ENCODE measurements at regions not wholly inside any gene's neighbourhood (a gene's known extent, or its start where the extent isn't known, plus 50 kb on each side); places are given as distances from the start of the nearest gene placed in this dataset.

DNA sequence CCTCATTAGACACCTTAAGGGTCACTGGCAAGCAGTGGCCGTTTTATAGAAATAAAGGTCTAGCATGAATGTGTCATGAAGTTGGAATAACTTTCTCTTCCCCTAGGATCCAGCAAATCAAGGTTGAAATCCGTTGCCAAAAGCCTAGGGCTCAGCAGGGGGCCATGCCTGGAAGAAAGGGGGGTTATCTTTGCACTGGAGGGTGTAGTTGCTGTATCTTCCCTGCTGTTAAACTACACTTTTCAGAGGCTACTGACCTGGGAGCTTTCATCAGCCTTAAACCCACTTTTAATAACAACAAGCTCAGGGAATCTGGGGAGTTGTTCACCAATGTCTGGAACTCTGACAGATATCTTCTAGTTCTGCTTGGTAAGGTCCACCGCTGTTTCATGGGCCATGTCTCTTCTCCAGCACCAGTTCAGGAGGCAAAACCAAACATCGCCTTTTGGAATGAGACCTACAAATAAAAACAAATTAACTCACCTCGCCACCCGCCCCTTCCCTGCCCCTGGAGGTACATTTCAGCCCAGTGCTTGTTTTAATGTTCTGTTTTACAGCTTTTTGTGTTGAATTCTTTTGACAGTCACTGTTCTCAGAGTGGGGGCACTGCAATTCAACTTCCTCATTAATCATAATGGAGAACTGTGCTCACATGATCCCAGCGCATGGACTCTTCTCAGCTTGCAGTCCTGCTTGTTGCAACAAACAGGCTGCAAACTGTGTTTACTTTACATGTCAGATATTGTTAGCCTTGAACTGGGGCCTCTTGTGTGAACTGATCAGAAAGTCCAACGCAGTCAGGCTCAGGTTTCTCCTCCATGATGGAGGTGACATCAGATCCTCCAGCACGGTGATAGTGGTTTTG, 508.7 kb downstream of the KCNJ2 start:
- TF ChIP-seq, protein P1, sequence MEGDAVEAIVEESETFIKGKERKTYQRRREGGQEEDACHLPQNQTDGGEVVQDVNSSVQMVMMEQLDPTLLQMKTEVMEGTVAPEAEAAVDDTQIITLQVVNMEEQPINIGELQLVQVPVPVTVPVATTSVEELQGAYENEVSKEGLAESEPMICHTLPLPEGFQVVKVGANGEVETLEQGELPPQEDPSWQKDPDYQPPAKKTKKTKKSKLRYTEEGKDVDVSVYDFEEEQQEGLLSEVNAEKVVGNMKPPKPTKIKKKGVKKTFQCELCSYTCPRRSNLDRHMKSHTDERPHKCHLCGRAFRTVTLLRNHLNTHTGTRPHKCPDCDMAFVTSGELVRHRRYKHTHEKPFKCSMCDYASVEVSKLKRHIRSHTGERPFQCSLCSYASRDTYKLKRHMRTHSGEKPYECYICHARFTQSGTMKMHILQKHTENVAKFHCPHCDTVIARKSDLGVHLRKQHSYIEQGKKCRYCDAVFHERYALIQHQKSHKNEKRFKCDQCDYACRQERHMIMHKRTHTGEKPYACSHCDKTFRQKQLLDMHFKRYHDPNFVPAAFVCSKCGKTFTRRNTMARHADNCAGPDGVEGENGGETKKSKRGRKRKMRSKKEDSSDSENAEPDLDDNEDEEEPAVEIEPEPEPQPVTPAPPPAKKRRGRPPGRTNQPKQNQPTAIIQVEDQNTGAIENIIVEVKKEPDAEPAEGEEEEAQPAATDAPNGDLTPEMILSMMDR (IDR thresholded peaks at IDR 0.05; ENCODE audit: insufficient read depth, low read length) = no peak
- TF ChIP-seq SPI1 (IDR thresholded peaks at IDR 0.05; ENCODE audit: borderline replicate concordance, low read depth) (peak; percentile 38; the same call in 1 of the 2 replicates), GABPA (IDR thresholded peaks at IDR 0.05; ENCODE audit: low read depth) (no peak)

Data from HL-60 (cell line).